Tibial nerve (tissue), 4 donors: ENCODE measurements at regions not wholly inside any gene's neighbourhood (a gene's known extent, or its start where the extent isn't known, plus 50 kb on each side); places are given as distances from the start of the nearest gene placed in this dataset.

ENCODE experiments used
- DNase-seq, 2 donors: peaks; one replicate each; pipeline ENCODE4 v3.0.0-alpha.2; 2019; ENCODE audit warnings: low spot score in 2 of 2
- H3K27ac ChIP-seq, 4 donors: fragments of 200-600 bp; sonication (generic) in 3 of 4; one replicate each; pipeline ENCODE4 v1.5.1; 2017 to 2019; ENCODE audit warnings: mild to moderate bottlenecking in 1 of 4
- H3K27me3 ChIP-seq, 2 donors: fragments of 200-600 bp; sonication (generic) in 1 of 2; one replicate each; pipeline versions ENCODE4 v1.5.1 to v1.6.0; 2017 to 2019
- H3K36me3 ChIP-seq, 3 donors: fragments of 200-600 bp; sonication (generic); one replicate each; pipeline ENCODE4 v1.5.1; 2018 to 2019
- H3K4me1 ChIP-seq, 4 donors: fragments of 200-600 bp; sonication (generic) in 3 of 4; one replicate each; pipeline ENCODE4 v1.5.1; 2017 to 2019
- H3K4me3 ChIP-seq, 4 donors: fragments of 200-600 bp; sonication (generic) in 3 of 4; one replicate each; pipeline ENCODE4 v1.5.1; 2017 to 2019; ENCODE audit warnings: mild to moderate bottlenecking in 1 of 4, moderate library complexity in 1 of 4
- H3K9me3 ChIP-seq, 4 donors: fragments of 200-600 bp; sonication (generic) in 3 of 4; one replicate each; pipeline ENCODE4 v1.5.1; 2017 to 2019
- CTCF ChIP-seq, 5 experiments: fragments of 200-600 bp in 3 of 5; fragments of 450-650 bp in 2 of 5; sonication (generic) in 3 of 5; IDR thresholded peaks; one replicate each; pipeline ENCODE4 v1.5.1; 2016 to 2019; ENCODE audit warnings: antibody characterized with exemption in 5 of 5, mild to moderate bottlenecking in 3 of 5, moderate library complexity in 2 of 5
- EP300 ChIP-seq, 2 donors: sonication (generic); formaldehyde crosslinking; IDR thresholded peaks; one replicate each; pipeline ENCODE4 v1.6.1; 2017; ENCODE audit warnings: antibody characterized with exemption in 2 of 2, mild to moderate bottlenecking in 1 of 2
- POLR2A ChIP-seq, 2 donors: fragments of 450-650 bp; IDR thresholded peaks; one replicate each; pipeline ENCODE4 v1.6.1; 2017; ENCODE audit warnings: antibody characterized with exemption in 2 of 2, mild to moderate bottlenecking in 2 of 2, moderate library complexity in 2 of 2
- WGBS, 2 donors: methylation state at CpG; one replicate each; pipeline ENCODE4 v1.1.5; 2018; 5-methylcytosine and 5-hydroxymethylcytosine counted together

- no peak for DNase-seq
- TF ChIP-seq CTCF (IDR thresholded peaks at IDR 0.05) (no peak), EP300 (IDR thresholded peaks at IDR 0.05) (no peak), POLR2A (IDR thresholded peaks at IDR 0.05) (no peak)
- WGBS, 2 donors, result 43 to 48% methylated on average over 5 of the region's 5 CpGs
- Histone ChIP-seq H3K27ac (no peak overlapping the region), H3K4me3 (no peak overlapping the region), H3K9me3 (peaks cover 0 to 4% (median 0%) of the 10 kb centered on the region in 4 donors), H3K4me1 (no peaks in the 10 kb centered on the region), H3K36me3 (no peaks in the 10 kb centered on the region), H3K27me3 (no peaks in the 10 kb centered on the region)
These were observed 352.3 kb downstream of the INSIG2 start for GRCh38 chr2:118440404-118441098.

- no peak overlapping the region for H3K4me3 ChIP-seq
- no peak for DNase-seq
- no peaks in the 10 kb centered on the region for H3K36me3 ChIP-seq
- no peak for TF ChIP-seq POLR2A (IDR thresholded peaks at IDR 0.05)
- no peak for TF ChIP-seq EP300 (IDR thresholded peaks at IDR 0.05)
- no peak for TF ChIP-seq CTCF (IDR thresholded peaks at IDR 0.05)
- H3K27ac ChIP-seq, result no peak overlapping the region
- 57 to 67% methylated on average over 1 of the region's 1 CpG for WGBS, 2 donors
- H3K9me3 ChIP-seq, result no peaks in the 10 kb centered on the region
- H3K4me1 ChIP-seq, result no peaks in the 10 kb centered on the region
- H3K27me3 ChIP-seq, result no peaks in the 10 kb centered on the region
These were observed 349.2 kb downstream of the INSIG2 start for GRCh38 chr2:118437501-118437900.

- peaks cover 0 to 5% (median 0%) of the 10 kb centered on the region in 4 donors for H3K9me3 ChIP-seq
- DNase-seq, result no peak
- H3K36me3 ChIP-seq, result no peaks in the 10 kb centered on the region
- H3K27me3 ChIP-seq, result no peaks in the 10 kb centered on the region
- no peaks in the 10 kb centered on the region for H3K4me1 ChIP-seq
- no peak overlapping the region for H3K27ac ChIP-seq
- WGBS, 2 donors, result 79 to 82% methylated on average over 4 of the region's 4 CpGs
- TF ChIP-seq CTCF (IDR thresholded peaks at IDR 0.05) (no peak), EP300 (IDR thresholded peaks at IDR 0.05) (no peak), POLR2A (IDR thresholded peaks at IDR 0.05) (no peak)
- no peak overlapping the region for H3K4me3 ChIP-seq
These were observed 343.7 kb downstream of the INSIG2 start for GRCh38 chr2:118431997-118432396.

GRCh38 chr2:118431586-118431985 is 343.3 kb downstream of the INSIG2 start:
- Histone ChIP-seq H3K4me1 (no peaks in the 10 kb centered on the region), H3K36me3 (no peaks in the 10 kb centered on the region), H3K27ac (no peak overlapping the region), H3K4me3 (no peak overlapping the region), H3K9me3 (peaks cover 0 to 5% (median 0%) of the 10 kb centered on the region in 4 donors), H3K27me3 (no peaks in the 10 kb centered on the region)
- TF ChIP-seq EP300 (IDR thresholded peaks at IDR 0.05) (no peak), POLR2A (IDR thresholded peaks at IDR 0.05) (no peak), CTCF (IDR thresholded peaks at IDR 0.05) (no peak)
- no peak for DNase-seq
- 82 to 86% methylated on average over 6 of the region's 6 CpGs for WGBS, 2 donors

GRCh38 chr2:118431165-118431517 is 342.9 kb downstream of the INSIG2 start:
- 77 to 79% methylated on average over 3 of the region's 3 CpGs for WGBS, 2 donors
- Histone ChIP-seq H3K4me1 (no peaks in the 10 kb centered on the region), H3K27ac (no peak overlapping the region), H3K4me3 (no peak overlapping the region), H3K36me3 (no peaks in the 10 kb centered on the region), H3K9me3 (peaks cover 0 to 5% (median 0%) of the 10 kb centered on the region in 4 donors), H3K27me3 (no peaks in the 10 kb centered on the region)
- TF ChIP-seq CTCF (IDR thresholded peaks at IDR 0.05) (no peak), EP300 (IDR thresholded peaks at IDR 0.05) (no peak), POLR2A (IDR thresholded peaks at IDR 0.05) (no peak)
- no peak for DNase-seq
